B cell (primary cell): ENCODE measurements at regions not wholly inside any gene's neighbourhood (a gene's known extent, or its start where the extent isn't known, plus 50 kb on each side); places are given as distances from the start of the nearest gene placed in this dataset.

Source experiments
- ATAC-seq: fragments of 200-7000 bp; cut with Tn5 transposase; one replicate; pipeline ENCODE4 v1.10.0; 2021; ENCODE audit warnings: low read depth, mild to moderate bottlenecking, moderate number of reproducible peaks, moderate library complexity
- CTCF ChIA-PET: fragments of 350-600 bp; sonication (Branson Sonifier 250); formaldehyde crosslinking; loops from one replicate; lab custom pipeline; 2021; ENCODE audit warnings: antibody characterized with exemption, inconsistent platforms; lab: Charles Lee
- POLR2A ChIA-PET: fragments of 350-600 bp; sonication (Branson Sonifier 250); formaldehyde crosslinking; loops from one replicate; lab custom pipeline; 2021; ENCODE audit warnings: antibody characterized with exemption; lab: Charles Lee
- DNase-seq: peaks from one replicate; pipeline ENCODE4 v3.0.0; 2013
- H2AFZ ChIP-seq: 2 replicates; pipeline ENCODE4 v1.6.1; 2012; ENCODE audit warnings: mild to moderate bottlenecking, low read depth, low read length; ENCODE audit not compliant: insufficient read depth, poor library complexity, severe bottlenecking
- H3K27ac ChIP-seq, 2 donors: 1 replicate in 1 of 2; 2 replicates in 1 of 2; pipeline ENCODE4 v1.5.1; 2012 to 2013; ENCODE audit warnings: low read length in 2 of 2, mild to moderate bottlenecking in 2 of 2, moderate library complexity in 1 of 2
- H3K27me3 ChIP-seq, 4 experiments: fragments of 200-600 bp in 1 of 4; sonication (generic) in 1 of 4; replicated peaks in 1 of 4; 1 replicate in 2 of 4; 2 replicates in 2 of 4; pipeline versions ENCODE4 v1.6.1 to v1.7.0; 2013 to 2016; ENCODE audit warnings: low read length in 3 of 4, mild to moderate bottlenecking in 2 of 4, mixed read lengths in 1 of 4, moderate library complexity in 1 of 4; ENCODE audit not compliant: insufficient read depth in 4 of 4, control insufficient read depth in 3 of 4; ENCODE audit errors: control extremely low read depth in 1 of 4
- H3K36me3 ChIP-seq, 2 experiments: replicated peaks in 1 of 2; 1 replicate in 1 of 2; 2 replicates in 1 of 2; pipeline versions ENCODE4 v1.6.1 to v1.7.1; 2013; ENCODE audit warnings: low read length in 1 of 2; ENCODE audit not compliant: insufficient read depth in 2 of 2, control insufficient read depth in 1 of 2; ENCODE audit errors: control extremely low read depth in 1 of 2, extremely low read depth in 1 of 2
- H3K4me1 ChIP-seq, 2 donors: fragments of 200-600 bp in 1 of 2; sonication (generic) in 1 of 2; 1 replicate in 1 of 2; 2 replicates in 1 of 2; pipeline versions ENCODE4 v1.5.1 to v1.6.1; 2013 to 2017; ENCODE audit warnings: low read length in 2 of 2; ENCODE audit not compliant: control insufficient read depth in 2 of 2, insufficient read depth in 2 of 2
- H3K4me2 ChIP-seq: replicated peaks from 2 replicates; pipeline ENCODE3; 2012; ENCODE audit warnings: mild to moderate bottlenecking, low read depth, low read length; ENCODE audit not compliant: poor library complexity, severe bottlenecking
- H3K4me3 ChIP-seq, 5 experiments: fragments of 200-600 bp in 1 of 5; sonication (generic) in 1 of 5; 1 replicate in 3 of 5; 2 replicates in 2 of 5; pipeline versions ENCODE4 v1.5.1 to v1.7.0; 2011 to 2016; ENCODE audit warnings: low read length in 4 of 5, mild to moderate bottlenecking in 4 of 5, low read depth in 2 of 5, control low read depth in 1 of 5, moderate library complexity in 1 of 5; ENCODE audit not compliant: insufficient read depth in 1 of 5; ENCODE audit errors: control extremely low read depth in 1 of 5, extremely low read depth in 1 of 5
- H3K79me2 ChIP-seq: fragments of 200-600 bp; sonication (generic); one replicate; pipeline ENCODE4 v1.6.0; 2016; ENCODE audit warnings: low read length; ENCODE audit not compliant: control insufficient read depth, insufficient read depth
- H3K9ac ChIP-seq: fragments of 200-600 bp; sonication (generic); 2 replicates; pipeline ENCODE4 v1.6.1; 2017; ENCODE audit warnings: mild to moderate bottlenecking, low read length, moderate library complexity
- H3K9me3 ChIP-seq, 3 donors: one replicate each; pipeline versions ENCODE4 v1.6.1 to v1.7.1; 2013; ENCODE audit warnings: low read length in 2 of 3; ENCODE audit not compliant: control insufficient read depth in 2 of 3, insufficient read depth in 1 of 3; ENCODE audit errors: control extremely low read depth in 1 of 3
- H4K20me1 ChIP-seq: 2 replicates; pipeline ENCODE4 v1.6.0; 2012; ENCODE audit warnings: mild to moderate bottlenecking, low read length; ENCODE audit not compliant: insufficient read depth, control insufficient read depth, poor library complexity, severe bottlenecking
- H3K27ac Mint-ChIP-seq: one replicate; pipeline ENCODE4 v1.8.0; 2021; ENCODE audit warnings: mixed read lengths
- H3K27me3 Mint-ChIP-seq: one replicate; pipeline ENCODE4 v1.8.0; 2021; ENCODE audit warnings: mixed read lengths
- H3K4me1 Mint-ChIP-seq: one replicate; pipeline ENCODE4 v1.8.0; 2021; ENCODE audit warnings: mixed read lengths
- H3K4me3 Mint-ChIP-seq: one replicate; pipeline ENCODE4 v1.8.0; 2021; ENCODE audit warnings: mixed read lengths
- H3K9me3 Mint-ChIP-seq: one replicate; pipeline ENCODE4 v1.8.0; 2022; ENCODE audit warnings: mixed read lengths; ENCODE audit not compliant: insufficient read depth
- CTCF ChIP-seq: fragments of 200-600 bp; IDR thresholded peaks from one replicate; pipeline ENCODE4 v1.8.0; 2022; ENCODE audit warnings: antibody characterized with exemption, mild to moderate bottlenecking
- EZH2 ChIP-seq: IDR thresholded peaks from 2 replicates; pipeline ENCODE4 v1.6.1; 2012; ENCODE audit warnings: borderline replicate concordance, low read depth, mild to moderate bottlenecking, moderate library complexity, low read length; ENCODE audit not compliant: insufficient read depth, poor library complexity, severe bottlenecking
- WGBS: methylation state at CpG from one replicate; pipeline ENCODE4 v1.1.5; 2013; ENCODE audit warnings: missing lambda C conversion rate; ENCODE audit not compliant: insufficient coverage; 5-methylcytosine and 5-hydroxymethylcytosine counted together
- intact Hi-C: fragments of 100-400 bp; cut with micrococcal nuclease; formaldehyde crosslinking; loops from one replicate; pipeline ENCODE4 v1.10.0; 2022

- ATAC-seq (no peak), DNase-seq (no peak)
- intact Hi-C loops = no loop called here
- POLR2A ChIA-PET = no interaction called here
- no peak overlapping the region for H3K9ac ChIP-seq
- TF ChIP-seq CTCF = no peak
- TF ChIP-seq EZH2 = no peak
- H3K79me2 ChIP-seq = no peaks in the 10 kb centered on the region
- peaks cover 2% of the 10 kb centered on the region for H3K9me3 Mint-ChIP-seq
- peaks cover 0 to 5% (median 0%) of the 10 kb centered on the region in 3 donors for H3K9me3 ChIP-seq
- CTCF ChIA-PET = interaction anchor here (0.6 to 1.0 kb wide), 2 partner anchors 10 to 415 kb away, joined by 3 read pairs; no protein-coding TSS in a partner anchor
- no peak overlapping the region for H3K4me3 ChIP-seq
- no peaks in the 10 kb centered on the region for H3K27me3 ChIP-seq
- H3K36me3 ChIP-seq = no peaks in the 10 kb centered on the region
- no peaks in the 10 kb centered on the region for H4K20me1 ChIP-seq
- no peak overlapping the region for H3K27ac ChIP-seq
- 83% methylated on average over 1 of the region's 1 CpG for WGBS
- H3K4me1 Mint-ChIP-seq = no peaks in the 10 kb centered on the region
- H3K4me3 Mint-ChIP-seq = no peak overlapping the region
- H3K4me1 ChIP-seq = no peaks in the 10 kb centered on the region
- no peak overlapping the region for H2AFZ ChIP-seq
- peaks cover 4% of the 10 kb centered on the region for H3K27me3 Mint-ChIP-seq
- H3K4me2 ChIP-seq = no peak overlapping the region
- H3K27ac Mint-ChIP-seq = no peak overlapping the region
Observed at GRCh38 chr3:31353166-31353565, 179.6 kb upstream of the STT3B start.

GRCh38 chr3:31354373-31354772 is 178.4 kb upstream of the STT3B start:
- Histone ChIP-seq H3K9ac (no peak overlapping the region), H3K4me2 (no peak overlapping the region), H3K79me2 (no peaks in the 10 kb centered on the region), H3K9me3 (peaks cover 0 to 5% (median 0%) of the 10 kb centered on the region in 3 donors), H3K4me1 (no peaks in the 10 kb centered on the region), H3K4me3 (no peak overlapping the region), H4K20me1 (no peaks in the 10 kb centered on the region), H3K27me3 (no peaks in the 10 kb centered on the region), H3K36me3 (no peaks in the 10 kb centered on the region), H2AFZ (no peak overlapping the region), H3K27ac (no peak overlapping the region)
- intact Hi-C loops = no loop called here
- Mint-ChIP-seq H3K27ac (no peak overlapping the region), H3K27me3 (peaks cover 4% of the 10 kb centered on the region), H3K9me3 (peaks cover 2% of the 10 kb centered on the region), H3K4me3 (no peak overlapping the region), H3K4me1 (no peaks in the 10 kb centered on the region)
- no peak for TF ChIP-seq CTCF
- TF ChIP-seq EZH2 = no peak
- ATAC-seq (no peak), DNase-seq (no peak)
- POLR2A ChIA-PET = no interaction called here
- CTCF ChIA-PET = no interaction called here
